CD4-positive, CD25-positive, alpha-beta regulatory T cell (primary cell): ENCODE measurements at regions not wholly inside any gene's neighbourhood (a gene's known extent, or its start where the extent isn't known, plus 50 kb on each side); places are given as distances from the start of the nearest gene placed in this dataset.

Source experiments
- ATAC-seq, 2 donors: fragments of 150-1000 bp; cut with Tn5 transposase; one replicate each; pipeline ENCODE4 v1.10.0; 2021; ENCODE audit warnings: low read depth in 2 of 2, moderate number of reproducible peaks in 2 of 2, moderate library complexity in 1 of 2
- DNase-seq, 3 donors: peaks; one replicate each; pipeline versions ENCODE4 v3.0.0 to v3.0.0-alpha.2; 2012 to 2022; ENCODE audit warnings: mixed read lengths in 1 of 3
- H3K27ac ChIP-seq: one replicate; pipeline ENCODE4 v1.7.0; 2013; ENCODE audit warnings: mild to moderate bottlenecking, low read length; ENCODE audit not compliant: insufficient read depth, poor library complexity, severe bottlenecking
- H3K27me3 ChIP-seq: one replicate; pipeline ENCODE4 v1.7.0; 2013; ENCODE audit warnings: low read length; ENCODE audit not compliant: control insufficient read depth, insufficient read depth
- H3K36me3 ChIP-seq: one replicate; pipeline ENCODE4 v1.7.0; 2013; ENCODE audit warnings: mild to moderate bottlenecking, low read length, moderate library complexity; ENCODE audit not compliant: control insufficient read depth, insufficient read depth
- H3K4me1 ChIP-seq: 2 replicates; pipeline ENCODE4 v1.7.0; 2013; ENCODE audit warnings: mild to moderate bottlenecking, low read length; ENCODE audit not compliant: insufficient read depth, control insufficient read depth, poor library complexity, severe bottlenecking
- H3K4me3 ChIP-seq: one replicate; pipeline ENCODE4 v1.7.0; 2013; ENCODE audit warnings: low read depth, mild to moderate bottlenecking, low read length, moderate library complexity
- H3K9me3 ChIP-seq, 2 experiments: 1 replicate in 1 of 2; 2 replicates in 1 of 2; pipeline ENCODE4 v1.7.0; 2013; ENCODE audit warnings: low read length in 2 of 2, mild to moderate bottlenecking in 1 of 2, moderate library complexity in 1 of 2; ENCODE audit not compliant: control insufficient read depth in 2 of 2
- H3K27ac Mint-ChIP-seq, 3 donors: one replicate each; pipeline ENCODE4 v1.8.0; 2020 to 2022; ENCODE audit warnings: mild to moderate bottlenecking in 3 of 3, mixed read lengths in 3 of 3, moderate library complexity in 2 of 3
- H3K27me3 Mint-ChIP-seq: one replicate; pipeline ENCODE4 v1.8.0; 2022; ENCODE audit warnings: mild to moderate bottlenecking, mixed read lengths
- H3K36me3 Mint-ChIP-seq: one replicate; pipeline ENCODE4 v1.8.0; 2020; ENCODE audit warnings: mixed read lengths
- H3K4me1 Mint-ChIP-seq, 4 donors: one replicate each; pipeline ENCODE4 v1.8.0; 2020 to 2022; ENCODE audit warnings: mixed read lengths in 4 of 4, mild to moderate bottlenecking in 1 of 4
- H3K4me3 Mint-ChIP-seq, 4 donors: one replicate each; pipeline ENCODE4 v1.8.0; 2020 to 2022; ENCODE audit warnings: mild to moderate bottlenecking in 4 of 4, mixed read lengths in 4 of 4, moderate library complexity in 3 of 4
- H3K9me3 Mint-ChIP-seq, 7 donors: one replicate each; pipeline ENCODE4 v1.8.0; 2020 to 2022; ENCODE audit warnings: mixed read lengths in 7 of 7, mild to moderate bottlenecking in 3 of 7, moderate library complexity in 2 of 7

DNA sequence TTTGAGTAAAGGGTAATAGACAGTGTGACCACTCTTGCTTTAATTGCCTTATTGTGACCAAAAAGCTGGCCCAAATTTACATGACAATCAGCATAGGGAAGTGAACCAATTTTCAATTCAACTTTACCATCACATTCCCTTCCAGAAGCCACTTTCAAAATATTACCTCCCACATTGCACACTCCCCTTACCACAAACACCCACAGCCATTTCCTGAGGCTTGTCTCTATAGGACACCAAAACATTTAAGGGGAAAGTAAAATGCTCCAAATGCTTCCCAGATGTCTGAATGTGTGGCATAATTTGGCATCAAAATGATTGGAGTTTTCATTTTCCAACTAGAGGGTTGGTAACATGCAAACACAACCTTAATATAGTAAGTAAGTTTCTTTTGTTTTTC lies 616.1 kb downstream of the SLC4A3 start:
- Mint-ChIP-seq H3K4me3 (no peak overlapping the region), H3K9me3 (peaks cover 0 to 5% (median 0%) of the 10 kb centered on the region in 7 donors), H3K27me3 (no peaks in the 10 kb centered on the region), H3K36me3 (no peaks in the 10 kb centered on the region), H3K4me1 (no peaks in the 10 kb centered on the region), H3K27ac (no peak overlapping the region)
- DNase-seq: no peak
- ATAC-seq: no peak
- no peaks in the 10 kb centered on the region for H3K27me3 ChIP-seq
- H3K36me3 ChIP-seq: no peaks in the 10 kb centered on the region
- no peaks in the 10 kb centered on the region for H3K4me1 ChIP-seq
- H3K9me3 ChIP-seq: no peaks in the 10 kb centered on the region
- no peak overlapping the region for H3K4me3 ChIP-seq
- no peak overlapping the region for H3K27ac ChIP-seq

DNA sequence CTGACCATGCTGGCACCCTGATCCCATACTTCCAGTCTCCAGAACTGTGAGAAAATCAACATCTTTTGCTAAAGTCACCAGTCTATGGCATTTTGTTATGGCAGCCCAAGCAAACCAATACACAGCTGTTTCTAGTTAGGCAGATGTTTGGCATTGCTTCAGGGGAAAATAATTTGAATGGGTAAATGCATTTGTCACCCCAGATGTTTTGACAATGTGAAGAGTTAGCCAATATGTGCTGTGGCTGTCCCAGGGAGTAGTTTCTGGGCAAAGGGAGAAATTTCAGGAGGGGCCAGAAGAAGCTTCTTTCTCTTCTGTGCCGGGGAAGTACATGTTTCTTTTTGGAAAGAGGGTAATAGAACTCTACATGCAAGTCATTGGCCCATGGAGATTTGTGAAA lies 619.0 kb downstream of the SLC4A3 start:
- Histone ChIP-seq H3K9me3 (no peaks in the 10 kb centered on the region), H3K36me3 (no peaks in the 10 kb centered on the region), H3K4me1 (no peaks in the 10 kb centered on the region), H3K27me3 (no peaks in the 10 kb centered on the region), H3K27ac (no peak overlapping the region), H3K4me3 (no peak overlapping the region)
- Mint-ChIP-seq H3K4me3 (no peak overlapping the region), H3K36me3 (no peaks in the 10 kb centered on the region), H3K27ac (no peak overlapping the region), H3K27me3 (no peaks in the 10 kb centered on the region), H3K4me1 (no peaks in the 10 kb centered on the region), H3K9me3 (peaks cover 0 to 8% (median 2%) of the 10 kb centered on the region in 7 donors)
- ATAC-seq (no peak), DNase-seq (no peak)

GRCh38 chr2:220247588-220248350 lies 620.3 kb downstream of the SLC4A3 start:
- Mint-ChIP-seq H3K4me3 (no peak overlapping the region), H3K9me3 (peaks cover 1 to 16% (median 5%) of the 10 kb centered on the region in 7 donors), H3K27me3 (no peaks in the 10 kb centered on the region), H3K27ac (no peak overlapping the region), H3K4me1 (no peaks in the 10 kb centered on the region), H3K36me3 (no peaks in the 10 kb centered on the region)
- Histone ChIP-seq H3K27me3 (no peaks in the 10 kb centered on the region), H3K9me3 (no peaks in the 10 kb centered on the region), H3K4me1 (no peaks in the 10 kb centered on the region), H3K36me3 (no peaks in the 10 kb centered on the region), H3K27ac (no peak overlapping the region), H3K4me3 (no peak overlapping the region)
- no peak for DNase-seq
- no peak for ATAC-seq

- Mint-ChIP-seq H3K4me3 (no peak overlapping the region), H3K27me3 (no peaks in the 10 kb centered on the region), H3K27ac (no peak overlapping the region)
These were observed 632.2 kb downstream of the SLC4A3 start for GRCh38 chr2:220259662-220260061.

DNA sequence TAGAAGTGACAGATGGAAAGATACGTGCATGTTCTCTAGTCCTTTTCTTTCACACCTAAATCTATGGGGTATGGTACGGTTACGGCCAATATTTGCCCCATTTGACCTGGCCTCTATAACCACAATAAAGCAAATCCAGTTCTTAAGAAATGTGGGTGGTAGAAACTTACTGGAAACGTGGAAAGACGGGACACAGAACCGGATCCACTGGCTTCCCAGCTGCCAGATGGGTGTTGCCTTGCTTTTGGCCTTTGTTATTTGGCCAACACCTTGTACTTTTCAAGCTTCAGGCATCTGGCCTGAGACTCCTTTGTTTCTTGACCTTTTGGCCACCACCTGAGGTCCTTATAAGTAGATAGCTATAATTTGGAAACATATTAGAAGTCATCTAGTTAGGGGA lies 635.9 kb downstream of the SLC4A3 start:
- no peaks in the 10 kb centered on the region for H3K27me3 Mint-ChIP-seq
- no peaks in the 10 kb centered on the region for H3K27me3 ChIP-seq
- DNase-seq (no peak), ATAC-seq (no peak)
- H3K27ac ChIP-seq: no peak overlapping the region
- H3K27ac Mint-ChIP-seq: no peak overlapping the region
- H3K9me3 ChIP-seq: no peaks in the 10 kb centered on the region
- H3K36me3 Mint-ChIP-seq: no peaks in the 10 kb centered on the region
- no peak overlapping the region for H3K4me3 ChIP-seq
- H3K36me3 ChIP-seq: no peaks in the 10 kb centered on the region
- H3K4me1 ChIP-seq: no peaks in the 10 kb centered on the region
- H3K4me1 Mint-ChIP-seq: no peaks in the 10 kb centered on the region
- H3K9me3 Mint-ChIP-seq: peaks cover 0 to 3% (median 0%) of the 10 kb centered on the region in 7 donors
- H3K4me3 Mint-ChIP-seq: no peak overlapping the region

More at GRCh38 chr2:220259662-220260061, 632.2 kb downstream of the SLC4A3 start:
- Histone ChIP-seq H3K4me3 (no peak overlapping the region), H3K36me3 (no peaks in the 10 kb centered on the region), H3K4me1 (no peaks in the 10 kb centered on the region), H3K27ac (no peak overlapping the region), H3K9me3 (no peaks in the 10 kb centered on the region), H3K27me3 (no peaks in the 10 kb centered on the region)
- Mint-ChIP-seq H3K9me3 (peaks cover 0 to 3% (median 2%) of the 10 kb centered on the region in 7 donors), H3K36me3 (no peaks in the 10 kb centered on the region), H3K4me1 (no peaks in the 10 kb centered on the region)
- ATAC-seq (no peak), DNase-seq (no peak)

- Histone ChIP-seq H3K27ac (no peak overlapping the region), H3K36me3 (no peaks in the 10 kb centered on the region), H3K9me3 (no peaks in the 10 kb centered on the region), H3K4me3 (no peak overlapping the region), H3K4me1 (no peaks in the 10 kb centered on the region), H3K27me3 (no peaks in the 10 kb centered on the region)
- peak overlapping the region in 1 of 3 donors; percentile 58 for H3K27ac Mint-ChIP-seq
- H3K27me3 Mint-ChIP-seq: no peaks in the 10 kb centered on the region
- ATAC-seq: no peak
- peaks cover 0 to 4% (median 0%) of the 10 kb centered on the region in 7 donors for H3K9me3 Mint-ChIP-seq
- H3K36me3 Mint-ChIP-seq: no peaks in the 10 kb centered on the region
- no peak overlapping the region for H3K4me3 Mint-ChIP-seq
- no peak for DNase-seq
- H3K4me1 Mint-ChIP-seq: no peaks in the 10 kb centered on the region
These were observed 641.9 kb downstream of the SLC4A3 start for GRCh38 chr2:220269367-220269766.

DNA sequence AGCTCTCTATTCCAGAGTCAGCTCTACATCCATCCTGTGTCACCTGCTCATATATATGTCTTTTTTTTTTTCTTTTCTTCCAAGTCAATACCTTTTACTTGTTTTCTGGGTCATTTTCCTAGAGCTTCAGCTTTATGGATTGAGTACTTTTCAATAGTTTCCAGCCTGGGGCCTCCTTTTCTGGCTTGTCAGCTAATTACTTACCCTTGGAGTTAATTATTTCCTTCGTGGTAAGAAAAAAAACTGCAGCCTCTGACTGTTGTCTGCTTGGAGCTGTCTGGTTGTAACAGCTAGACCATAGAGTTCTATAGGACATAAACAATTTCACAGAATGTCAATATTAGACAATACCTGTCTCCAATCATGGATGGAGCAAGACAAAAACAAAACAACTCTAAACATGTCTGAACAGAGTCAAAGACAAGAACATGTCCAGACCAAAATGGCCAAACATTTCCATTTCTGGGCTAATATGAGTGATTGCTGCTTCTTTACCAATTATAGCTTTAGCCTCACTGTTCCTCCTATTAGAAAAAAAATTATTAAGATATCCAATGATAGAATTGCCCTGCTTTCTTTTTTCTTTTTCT lies 643.1 kb downstream of the SLC4A3 start:
- Mint-ChIP-seq H3K27ac (no peak overlapping the region), H3K27me3 (no peaks in the 10 kb centered on the region), H3K4me3 (no peak overlapping the region), H3K4me1 (no peaks in the 10 kb centered on the region), H3K36me3 (no peaks in the 10 kb centered on the region), H3K9me3 (peaks cover 0 to 3% (median 0%) of the 10 kb centered on the region in 7 donors)
- Histone ChIP-seq H3K4me3 (no peak overlapping the region), H3K27me3 (no peaks in the 10 kb centered on the region), H3K27ac (no peak overlapping the region), H3K4me1 (no peaks in the 10 kb centered on the region), H3K36me3 (no peaks in the 10 kb centered on the region), H3K9me3 (no peaks in the 10 kb centered on the region)
- DNase-seq (no peak), ATAC-seq (no peak)

DNA sequence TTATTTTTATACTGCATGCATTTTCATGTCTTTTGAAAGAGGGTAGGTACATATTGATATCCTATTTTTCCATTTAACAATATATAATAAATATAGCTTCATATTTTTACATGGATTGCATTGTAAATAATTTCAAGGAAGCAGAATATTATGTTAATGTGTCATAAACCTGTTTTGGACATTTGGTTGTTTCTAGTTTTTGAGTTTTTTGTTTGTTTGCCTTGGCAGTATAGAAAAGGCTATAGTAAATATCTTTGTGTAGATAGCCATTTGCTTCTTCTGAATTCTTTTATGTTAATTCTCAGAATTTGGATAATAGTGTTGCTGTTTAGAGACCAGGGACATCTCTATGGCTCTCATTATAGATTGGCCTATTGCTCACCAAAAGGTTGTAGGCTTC lies 645.2 kb downstream of the SLC4A3 start:
- no peaks in the 10 kb centered on the region for H3K27me3 Mint-ChIP-seq
- H3K27ac ChIP-seq: no peak overlapping the region
- no peak overlapping the region for H3K27ac Mint-ChIP-seq
- no peak overlapping the region for H3K4me3 Mint-ChIP-seq
- no peaks in the 10 kb centered on the region for H3K9me3 ChIP-seq
- H3K4me3 ChIP-seq: no peak overlapping the region
- H3K9me3 Mint-ChIP-seq: peaks cover 0 to 5% (median 0%) of the 10 kb centered on the region in 7 donors
- H3K4me1 ChIP-seq: no peaks in the 10 kb centered on the region
- H3K4me1 Mint-ChIP-seq: no peaks in the 10 kb centered on the region
- H3K36me3 ChIP-seq: no peaks in the 10 kb centered on the region
- DNase-seq: no peak
- no peak for ATAC-seq
- no peaks in the 10 kb centered on the region for H3K36me3 Mint-ChIP-seq
- H3K27me3 ChIP-seq: no peaks in the 10 kb centered on the region
